HL-60 (cell line): ENCODE measurements at regions not wholly inside any gene's neighbourhood (a gene's known extent, or its start where the extent isn't known, plus 50 kb on each side); places are given as distances from the start of the nearest gene placed in this dataset.

Source experiments
- DNase-seq, 2 experiments: peaks; one replicate each; pipeline ENCODE4 v3.0.0-alpha.2; 2010 to 2020; ENCODE audit warnings: low read depth in 1 of 2, low spot score in 1 of 2
- H3K27ac ChIP-seq: fragments of 250-450 bp; sonication (Bioruptor Pico); replicated peaks from 2 replicates; pipeline ENCODE4 v1.5.1; 2020; ENCODE audit warnings: mild to moderate bottlenecking, moderate library complexity
- H3K27me3 ChIP-seq: fragments of 250-450 bp; sonication (Bioruptor Pico); 2 replicates; pipeline ENCODE4 v1.5.1; 2021; ENCODE audit warnings: mild to moderate bottlenecking, moderate library complexity; ENCODE audit not compliant: insufficient read depth, poor library complexity, severe bottlenecking
- H3K4me3 ChIP-seq: replicated peaks from 2 replicates; pipeline ENCODE4 v1.5.1; 2011; ENCODE audit warnings: mild to moderate bottlenecking, control low read depth, low read length; ENCODE audit not compliant: insufficient read depth
- GABPA ChIP-seq: IDR thresholded peaks from 2 replicates; pipeline ENCODE4 v1.6.1; 2012; ENCODE audit warnings: low read depth
- POLR2AphosphoS5 ChIP-seq: IDR thresholded peaks from 2 replicates; pipeline ENCODE4 v1.6.1; 2012; ENCODE audit warnings: low read depth
- REST ChIP-seq: IDR thresholded peaks from 2 replicates; pipeline ENCODE4 v1.6.1; 2012; ENCODE audit warnings: low read depth; ENCODE audit not compliant: insufficient replicate concordance
- SPI1 ChIP-seq: IDR thresholded peaks from 2 replicates; pipeline ENCODE4 v1.6.1; 2012; ENCODE audit warnings: low read depth, mild to moderate bottlenecking, borderline replicate concordance
- TF ChIP-seq, protein P1 (sequence below): IDR thresholded peaks from one replicate; pipeline ENCODE4 v1.5.1; 2011; ENCODE audit warnings: low read length, control low read depth, inconsistent platforms; ENCODE audit not compliant: insufficient read depth

- Histone ChIP-seq H3K4me3 (no peak overlapping the region), H3K27me3 (no peaks in the 10 kb centered on the region), H3K27ac (no peak overlapping the region)
- no peak for TF ChIP-seq GABPA
- no peak for TF ChIP-seq REST
- TF ChIP-seq, protein P1, sequence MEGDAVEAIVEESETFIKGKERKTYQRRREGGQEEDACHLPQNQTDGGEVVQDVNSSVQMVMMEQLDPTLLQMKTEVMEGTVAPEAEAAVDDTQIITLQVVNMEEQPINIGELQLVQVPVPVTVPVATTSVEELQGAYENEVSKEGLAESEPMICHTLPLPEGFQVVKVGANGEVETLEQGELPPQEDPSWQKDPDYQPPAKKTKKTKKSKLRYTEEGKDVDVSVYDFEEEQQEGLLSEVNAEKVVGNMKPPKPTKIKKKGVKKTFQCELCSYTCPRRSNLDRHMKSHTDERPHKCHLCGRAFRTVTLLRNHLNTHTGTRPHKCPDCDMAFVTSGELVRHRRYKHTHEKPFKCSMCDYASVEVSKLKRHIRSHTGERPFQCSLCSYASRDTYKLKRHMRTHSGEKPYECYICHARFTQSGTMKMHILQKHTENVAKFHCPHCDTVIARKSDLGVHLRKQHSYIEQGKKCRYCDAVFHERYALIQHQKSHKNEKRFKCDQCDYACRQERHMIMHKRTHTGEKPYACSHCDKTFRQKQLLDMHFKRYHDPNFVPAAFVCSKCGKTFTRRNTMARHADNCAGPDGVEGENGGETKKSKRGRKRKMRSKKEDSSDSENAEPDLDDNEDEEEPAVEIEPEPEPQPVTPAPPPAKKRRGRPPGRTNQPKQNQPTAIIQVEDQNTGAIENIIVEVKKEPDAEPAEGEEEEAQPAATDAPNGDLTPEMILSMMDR = no peak
- no peak for TF ChIP-seq POLR2AphosphoS5
- TF ChIP-seq SPI1 = no peak
- DNase-seq = no peak
Observed at GRCh38 chr17:79226037-79226436, 151.4 kb downstream of the ENGASE start.

- peaks cover 3% of the 10 kb centered on the region for H3K27me3 ChIP-seq
- no peak overlapping the region for H3K4me3 ChIP-seq
- TF ChIP-seq, protein P1 = no peak
- TF ChIP-seq REST (no peak), POLR2AphosphoS5 (no peak), GABPA (no peak), SPI1 (no peak)
- H3K27ac ChIP-seq = no peak overlapping the region
- no peak for DNase-seq
Observed at GRCh38 chr17:79224903-79225302, 150.3 kb downstream of the ENGASE start.

- no peak overlapping the region for H3K27ac ChIP-seq
- TF ChIP-seq REST = no peak
- TF ChIP-seq GABPA = no peak
- no peak for TF ChIP-seq POLR2AphosphoS5
- no peak for TF ChIP-seq SPI1
- TF ChIP-seq, protein P1 = no peak
- no peak for DNase-seq
- H3K4me3 ChIP-seq = no peak overlapping the region
- peaks cover 3% of the 10 kb centered on the region for H3K27me3 ChIP-seq
Observed at GRCh38 chr17:79224476-79224875, 149.9 kb downstream of the ENGASE start.
